Small intestine (tissue), 7 donors: ENCODE measurements at regions not wholly inside any gene's neighbourhood (a gene's known extent, or its start where the extent isn't known, plus 50 kb on each side); places are given as distances from the start of the nearest gene placed in this dataset.
"Not testable (repeated sequence)": the region's sequence is repeated elsewhere in the genome, so short reads cannot be mapped to it uniquely, and the experiment has no call there.

ENCODE experiments used
- DNase-seq, 2 donors: peaks; one replicate each; pipeline versions ENCODE4 v3.0.0 to v3.0.0-alpha.2; 2013
- FAIRE-seq: peaks from 2 replicates; lab custom pipeline; 2012; peaks lifted over from hg19 to GRCh38; lab: Jason Lieb, UNC
- H3K27ac ChIP-seq, 3 donors: one replicate each; pipeline ENCODE4 v1.5.1; 2013; ENCODE audit warnings: low read length in 2 of 3, mild to moderate bottlenecking in 2 of 3, control low read depth in 1 of 3, inconsistent platforms in 1 of 3, low read depth in 1 of 3, moderate library complexity in 1 of 3
- H3K27me3 ChIP-seq, 3 donors: one replicate each; pipeline ENCODE4 v1.6.1; 2013; ENCODE audit warnings: low read length in 3 of 3, inconsistent platforms in 1 of 3; ENCODE audit not compliant: control insufficient read depth in 3 of 3, insufficient read depth in 3 of 3
- H3K36me3 ChIP-seq, 3 donors: one replicate each; pipeline ENCODE4 v1.6.1; 2013; ENCODE audit warnings: low read length in 3 of 3, inconsistent platforms in 1 of 3, low read depth in 1 of 3, mild to moderate bottlenecking in 1 of 3, moderate library complexity in 1 of 3; ENCODE audit not compliant: control insufficient read depth in 3 of 3, insufficient read depth in 2 of 3
- H3K4me1 ChIP-seq, 3 donors: one replicate each; pipeline ENCODE4 v1.6.1; 2013; ENCODE audit warnings: low read length in 2 of 3, inconsistent platforms in 1 of 3, low read depth in 1 of 3, mild to moderate bottlenecking in 1 of 3, moderate library complexity in 1 of 3; ENCODE audit not compliant: control insufficient read depth in 3 of 3, insufficient read depth in 2 of 3
- H3K4me3 ChIP-seq, 3 donors: one replicate each; pipeline ENCODE4 v1.5.1; 2013; ENCODE audit warnings: low read length in 3 of 3, control low read depth in 1 of 3, inconsistent platforms in 1 of 3, low read depth in 1 of 3, mild to moderate bottlenecking in 1 of 3, moderate library complexity in 1 of 3
- H3K9me3 ChIP-seq, 2 donors: one replicate each; pipeline ENCODE4 v1.6.1; 2013; ENCODE audit warnings: low read depth in 1 of 2, low read length in 1 of 2; ENCODE audit not compliant: control insufficient read depth in 2 of 2, insufficient read depth in 1 of 2
- WGBS, 3 donors: extraction: QIAGEN DNeasy Blood & Tissue Kit; methylation state at CpG; one replicate each; pipeline ENCODE4 v1.1.7; 2013; 5-methylcytosine and 5-hydroxymethylcytosine counted together
- donor health status: healthy with polysubstance abuse.
- donor health status: control.
- donor health status: control.
- donor health status: Bipolar disorder and iron deficiency.
- donor health status: healthy.

DNA sequence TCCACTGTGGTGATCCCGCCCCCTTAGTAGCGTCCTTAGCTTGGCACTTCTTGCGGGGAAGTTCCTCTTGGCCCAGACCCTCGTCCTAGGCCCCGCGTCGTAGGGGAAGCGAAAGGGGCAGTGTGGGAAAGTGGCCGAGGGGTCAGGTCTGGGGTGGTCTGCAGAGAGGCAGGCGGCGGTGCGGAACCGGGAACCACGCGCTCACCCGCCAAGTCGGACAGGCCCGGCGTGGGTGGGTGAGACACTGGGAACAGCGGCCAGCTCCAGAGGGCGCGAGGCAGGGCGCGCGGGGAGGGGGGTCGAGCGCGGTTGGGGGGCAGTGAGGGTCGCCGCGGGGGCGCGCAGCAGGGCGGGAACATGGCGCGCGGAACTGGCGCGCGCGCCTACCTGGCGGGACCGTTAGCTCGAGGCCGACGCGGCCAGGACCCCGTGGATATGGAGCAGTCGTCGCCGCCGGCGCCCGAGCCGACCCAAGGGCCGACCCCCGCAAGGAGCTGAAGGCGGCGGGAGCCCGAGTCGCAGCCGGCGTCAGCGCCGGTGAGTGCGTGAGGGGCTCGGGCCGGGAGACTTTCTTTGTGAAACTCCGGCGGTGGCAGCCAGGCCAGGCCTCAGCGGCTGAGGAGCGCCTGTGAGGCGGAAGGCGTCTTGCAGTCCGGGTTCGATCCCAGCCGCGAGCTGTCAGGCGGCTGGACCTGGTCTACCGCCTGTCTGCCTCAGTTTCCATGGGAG, 2896.7 kb upstream of the TEKT4 start:
- DNase-seq, result no peak
- no peak for FAIRE-seq
- 61 to 73% (median 66%) methylated on average over 75 to 80 of the region's 80 CpGs for WGBS, 3 donors

DNA sequence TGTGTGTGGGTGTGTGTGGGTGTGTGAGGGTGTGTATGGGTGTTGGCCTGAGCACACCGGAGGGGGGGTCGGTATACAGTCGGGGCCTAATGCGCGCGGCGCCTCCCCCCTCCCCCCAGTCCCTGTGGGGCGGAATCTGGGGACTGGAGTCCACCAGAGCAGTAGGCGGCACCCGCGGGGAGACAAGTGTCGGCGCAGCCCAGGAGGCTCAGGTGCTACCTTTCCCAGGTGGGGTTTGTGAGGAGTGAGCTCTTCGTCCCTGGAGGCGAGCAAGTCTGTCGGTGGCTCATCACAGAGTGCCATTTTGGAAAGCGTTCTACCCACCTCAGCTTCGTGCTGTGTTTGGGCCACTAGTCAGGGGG, 2896.1 kb upstream of the TEKT4 start:
- WGBS, 3 donors, result 85 to 96% (median 90%) methylated on average over 11 to 18 of the region's 18 CpGs
- Histone ChIP-seq H3K27ac (no peak overlapping the region), H3K4me1 (no peaks in the 10 kb centered on the region), H3K27me3 (no peaks in the 10 kb centered on the region), H3K36me3 (no peaks in the 10 kb centered on the region), H3K4me3 (no peak overlapping the region), H3K9me3 (peaks cover 0 to 10% of the 10 kb centered on the region in 2 donors)
- no peak for FAIRE-seq
- no peak for DNase-seq

More for the DNA sequence above, 2896.7 kb upstream of the TEKT4 start:
- Histone ChIP-seq H3K27ac (no peak overlapping the region), H3K4me1 (no peaks in the 10 kb centered on the region), H3K9me3 (peaks cover 0 to 10% of the 10 kb centered on the region in 2 donors), H3K36me3 (no peaks in the 10 kb centered on the region), H3K4me3 (no peak overlapping the region), H3K27me3 (no peaks in the 10 kb centered on the region)

DNA sequence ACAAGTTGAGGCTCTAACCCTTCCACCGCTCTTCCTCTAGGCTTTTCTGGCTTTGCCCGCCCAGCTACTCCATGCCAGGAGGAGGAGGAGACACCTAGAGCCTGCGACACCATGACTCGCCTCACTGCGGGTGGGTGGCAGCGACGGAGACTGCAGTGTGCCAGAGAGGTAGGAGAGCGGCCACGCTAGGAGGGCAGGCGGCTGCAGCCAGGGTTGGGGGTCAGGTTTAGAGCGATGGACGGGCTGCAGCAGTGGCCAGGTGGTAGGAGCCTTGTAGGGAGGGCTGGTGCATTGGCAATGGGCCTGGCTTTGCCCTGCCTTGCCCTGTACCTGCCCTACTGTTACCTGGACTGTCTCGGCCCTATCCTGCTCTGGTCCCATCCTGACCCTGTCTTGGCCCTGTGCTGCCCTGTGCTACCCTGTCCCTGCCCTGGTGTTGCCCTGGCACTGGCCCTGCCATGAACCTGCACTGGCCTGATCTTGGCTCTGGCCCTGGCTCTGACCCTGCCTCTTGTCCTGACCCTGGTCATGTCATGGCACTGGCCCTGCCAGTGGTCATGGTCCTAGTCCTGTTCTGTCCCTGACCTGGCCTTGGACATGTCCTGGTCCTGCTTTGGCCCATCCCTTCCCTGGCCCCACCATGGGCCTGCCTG, 2890.1 kb upstream of the TEKT4 start:
- H3K4me1 ChIP-seq, H3K27ac ChIP-seq, H3K4me3 ChIP-seq, H3K27me3 ChIP-seq, DNase-seq, H3K36me3 ChIP-seq, FAIRE-seq: not testable (repeated sequence)
- 84 to 91% (median 87%) methylated on average over 12 to 13 of the region's 13 CpGs for WGBS, 3 donors
- H3K9me3 ChIP-seq, result peaks cover 0 to 35% of the 10 kb centered on the region in 2 donors

DNA sequence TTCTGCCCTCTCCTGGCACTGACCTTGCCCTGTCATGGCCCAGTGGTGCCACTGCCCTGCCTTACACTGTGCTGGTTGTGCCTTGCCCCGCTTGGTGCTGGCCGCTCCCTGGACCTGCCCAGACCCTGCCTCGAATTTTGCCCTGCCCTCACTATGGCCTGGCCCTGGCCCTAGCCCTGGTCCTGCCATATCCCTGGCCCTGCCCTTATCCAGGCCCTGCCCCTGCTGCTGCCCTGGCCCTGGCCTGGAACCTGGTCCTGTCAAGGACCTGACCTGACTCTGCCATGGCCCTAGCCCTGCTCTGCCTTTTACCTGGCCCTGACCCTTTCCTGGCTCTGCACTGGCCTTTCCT, 2889.6 kb upstream of the TEKT4 start:
- WGBS, 3 donors, result 63 to 86% (median 76%) methylated on average over 2 to 3 of the region's 3 CpGs
- H3K4me3 ChIP-seq, H3K27ac ChIP-seq, FAIRE-seq, DNase-seq, H3K36me3 ChIP-seq, H3K4me1 ChIP-seq, H3K27me3 ChIP-seq: not testable (repeated sequence)
- H3K9me3 ChIP-seq, result peaks cover 0 to 40% of the 10 kb centered on the region in 2 donors

DNA sequence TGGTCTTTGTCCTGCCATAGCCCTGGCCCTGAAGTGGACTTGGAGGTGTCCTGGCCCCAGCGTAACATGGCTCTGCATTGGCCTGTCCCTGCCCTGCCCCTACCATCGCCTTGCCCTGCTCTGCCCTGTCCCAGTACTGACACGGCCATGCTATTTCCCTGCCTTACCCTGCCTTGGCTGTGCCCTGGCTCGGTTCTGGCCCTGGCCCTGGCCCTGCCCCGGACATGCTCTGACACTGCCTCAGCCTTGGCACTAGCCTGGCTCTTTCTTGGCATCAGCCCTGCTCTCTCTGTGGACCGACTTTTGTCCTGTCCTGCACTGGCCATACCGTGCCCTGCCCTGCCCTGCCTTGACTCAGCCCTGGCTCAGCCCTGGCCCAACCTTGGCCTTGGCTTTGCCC, 2889.0 kb upstream of the TEKT4 start:
- not testable (repeated sequence) for H3K27ac ChIP-seq, H3K4me1 ChIP-seq, FAIRE-seq, DNase-seq, H3K4me3 ChIP-seq, H3K27me3 ChIP-seq, H3K36me3 ChIP-seq
- H3K9me3 ChIP-seq, result peaks cover 0 to 44% of the 10 kb centered on the region in 2 donors
- 69 to 84% (median 80%) methylated on average over 7 of the region's 7 CpGs for WGBS, 3 donors

DNA sequence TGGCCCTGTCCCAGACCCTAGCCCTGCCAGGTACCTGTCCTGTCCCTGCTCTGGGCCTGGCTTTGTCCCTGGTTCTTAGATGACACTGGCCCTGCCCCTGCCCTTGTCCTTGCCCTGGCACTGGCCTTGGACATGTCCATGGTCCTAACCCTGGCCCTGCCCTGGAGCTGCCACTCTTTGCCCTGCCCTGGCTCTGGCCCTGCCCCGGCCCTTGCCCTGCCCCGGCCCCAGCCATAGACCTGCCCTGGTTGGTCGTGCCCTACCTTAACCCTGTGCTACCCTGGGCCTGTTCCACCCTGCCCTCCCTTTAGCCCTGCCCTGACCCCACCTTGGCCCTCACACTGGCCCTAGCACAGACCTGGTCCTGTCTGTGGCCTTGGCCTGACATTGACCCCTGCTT, 2888.0 kb upstream of the TEKT4 start:
- H3K27me3 ChIP-seq, H3K4me3 ChIP-seq, H3K27ac ChIP-seq, FAIRE-seq, H3K4me1 ChIP-seq, DNase-seq, H3K36me3 ChIP-seq: not testable (repeated sequence)
- WGBS, 3 donors, result 73 to 84% (median 82%) methylated on average over 3 of the region's 3 CpGs
- H3K9me3 ChIP-seq, result peaks cover 0 to 46% of the 10 kb centered on the region in 2 donors

DNA sequence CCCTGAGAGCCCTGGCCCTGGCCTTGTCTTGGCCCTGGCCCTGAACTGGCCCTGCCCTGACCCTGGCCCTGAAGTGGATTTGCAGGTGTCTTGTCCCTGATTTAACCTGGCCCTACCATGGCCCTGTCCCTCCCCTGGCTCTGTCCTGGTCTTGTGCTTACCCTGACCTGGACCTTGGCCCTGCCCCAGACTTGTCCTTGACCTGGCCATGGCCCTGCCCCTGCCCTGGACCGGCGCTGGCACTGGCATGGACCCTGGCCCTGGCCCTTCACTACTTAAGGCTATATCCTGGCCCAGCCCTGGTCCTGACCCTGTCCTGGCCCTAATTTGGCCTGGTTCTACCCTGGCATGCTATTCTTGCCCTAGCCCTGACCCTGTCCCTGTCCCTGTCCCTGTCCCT, 2887.5 kb upstream of the TEKT4 start:
- not testable (repeated sequence) for H3K4me3 ChIP-seq, H3K27me3 ChIP-seq, H3K36me3 ChIP-seq, FAIRE-seq, H3K27ac ChIP-seq, DNase-seq, H3K4me1 ChIP-seq
- peaks cover 0 to 46% of the 10 kb centered on the region in 2 donors for H3K9me3 ChIP-seq
- 62 to 90% (median 82%) methylated on average over 2 of the region's 2 CpGs for WGBS, 3 donors

DNA sequence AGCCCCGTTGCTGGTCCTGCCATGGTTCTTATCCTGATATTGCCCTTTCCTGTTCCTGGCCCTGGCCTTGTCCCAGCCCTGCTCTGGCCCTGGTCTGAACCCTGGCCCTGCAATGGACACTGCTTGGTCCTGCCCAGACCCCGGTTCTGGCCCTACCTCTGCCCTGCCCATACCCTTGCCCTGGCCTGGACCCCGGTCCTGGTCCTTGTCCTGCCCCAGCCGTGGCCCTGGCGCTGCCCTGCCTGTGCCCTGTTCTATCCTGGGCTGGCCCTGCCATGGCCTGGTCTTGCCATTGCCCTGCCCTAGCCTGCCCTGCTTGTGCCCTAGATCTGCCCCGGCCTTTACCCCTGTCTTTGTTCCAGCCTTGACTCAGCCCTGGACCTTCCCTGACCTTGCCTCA, 2887.1 kb upstream of the TEKT4 start:
- not testable (repeated sequence) for H3K36me3 ChIP-seq, FAIRE-seq, H3K4me3 ChIP-seq, H3K27me3 ChIP-seq, DNase-seq, H3K27ac ChIP-seq, H3K4me1 ChIP-seq
- 79 to 82% (median 81%) methylated on average over 6 of the region's 6 CpGs for WGBS, 3 donors
- H3K9me3 ChIP-seq, result peaks cover 0 to 46% of the 10 kb centered on the region in 2 donors
